GM12874 (cell line): ENCODE measurements at regions not wholly inside any gene's neighbourhood (a gene's known extent, or its start where the extent isn't known, plus 50 kb on each side); places are given as distances from the start of the nearest gene placed in this dataset.

ENCODE experiments used
- CTCF ChIP-seq: IDR thresholded peaks from 2 replicates; pipeline ENCODE4 v1.5.1; 2011; ENCODE audit warnings: low read depth, mild to moderate bottlenecking, control low read depth, low read length, moderate library complexity; ENCODE audit not compliant: insufficient read depth

DNA sequence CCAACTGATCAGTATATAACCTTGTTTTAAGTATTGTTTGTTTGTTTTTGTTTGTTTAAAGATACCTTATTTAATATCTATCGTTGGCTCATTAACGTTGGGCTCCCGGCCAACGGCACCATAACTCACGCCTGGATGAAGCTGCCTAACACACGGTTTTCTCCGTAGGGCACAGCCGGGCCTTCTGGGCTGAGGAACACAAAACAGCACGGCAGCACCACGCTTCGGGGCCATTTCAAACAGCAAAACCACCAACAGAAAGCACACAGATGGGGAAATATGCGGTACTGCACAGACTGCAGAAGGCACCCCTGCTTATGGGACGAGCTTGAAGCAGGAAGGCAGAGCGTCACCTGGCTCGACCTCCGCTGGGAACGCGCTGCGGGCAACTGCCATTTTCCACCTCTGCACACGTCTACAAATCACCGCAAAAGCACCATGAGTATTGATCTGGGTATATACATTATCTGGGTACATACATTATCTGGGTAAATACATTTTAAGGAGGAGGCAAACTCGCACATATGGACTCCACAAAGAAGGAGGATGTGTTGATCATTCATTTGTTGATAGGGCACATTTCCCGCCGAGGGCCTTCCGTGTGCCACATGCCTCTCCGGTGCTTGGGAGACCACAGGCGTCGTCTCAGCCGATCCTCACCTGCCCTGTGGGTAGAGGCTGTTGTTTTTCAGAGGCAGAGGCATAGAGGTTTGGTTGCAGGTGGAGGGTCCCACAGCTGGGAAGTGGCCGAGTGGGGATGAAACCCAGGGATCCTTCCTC is 123.7 kb upstream of the ATP2B2 start:
- TF ChIP-seq CTCF, result no peak

GRCh38 chr3:10629671-10630040 is 124.3 kb upstream of the ATP2B2 start:
- no peak for TF ChIP-seq CTCF

- TF ChIP-seq CTCF, result no peak
Measured at GRCh38 chr3:10631224-10631623, 125.8 kb upstream of the ATP2B2 start.

DNA sequence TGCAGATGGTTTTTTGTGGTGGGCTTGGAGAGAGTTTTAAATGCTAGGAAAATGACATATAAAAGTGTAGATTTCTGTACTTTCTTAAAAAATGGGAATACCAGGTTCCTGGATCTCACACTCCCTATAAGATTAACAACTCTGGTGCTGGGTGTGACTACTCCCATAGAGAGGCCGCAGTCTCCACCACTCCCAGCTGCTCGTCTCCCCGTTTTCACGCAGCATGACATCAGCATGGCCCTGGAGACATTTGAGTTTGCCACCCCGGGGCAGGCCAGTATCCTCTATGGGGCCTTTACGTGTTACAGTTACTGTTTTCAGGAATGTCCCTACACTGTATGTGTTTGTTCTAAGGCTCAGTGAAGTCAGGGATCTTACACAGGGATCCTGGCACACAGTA is 126.7 kb upstream of the ATP2B2 start:
- TF ChIP-seq CTCF, result no peak

- TF ChIP-seq CTCF, result no peak
Measured at GRCh38 chr3:10632741-10633140, 127.4 kb upstream of the ATP2B2 start.

GRCh38 chr3:10635446-10636076 is 130.2 kb upstream of the ATP2B2 start:
- no peak for TF ChIP-seq CTCF

DNA sequence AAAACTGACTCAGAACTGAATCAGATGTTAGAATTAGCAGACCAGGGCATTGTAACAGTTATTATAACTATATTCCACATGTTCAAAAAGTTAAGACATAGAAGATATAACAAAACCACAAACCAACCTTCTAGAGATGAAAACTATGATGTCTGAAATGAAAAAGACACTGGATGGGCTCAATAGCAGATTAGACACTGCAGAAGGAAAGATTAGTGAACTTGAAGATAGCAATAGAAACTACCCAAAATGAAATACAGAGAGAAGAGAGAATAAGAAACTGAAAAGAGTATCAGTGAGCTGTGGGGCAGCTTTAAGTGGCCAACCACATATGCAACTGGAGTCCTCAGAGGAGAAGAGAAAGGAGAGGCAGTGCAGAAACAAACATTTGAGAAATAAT is 132.0 kb upstream of the ATP2B2 start:
- no peak for TF ChIP-seq CTCF
